ENCODE measurements at regions not wholly inside any gene's neighbourhood (a gene's known extent, or its start where the extent isn't known, plus 50 kb on each side); places are given as distances from the start of the nearest gene placed in this dataset.

DNA sequence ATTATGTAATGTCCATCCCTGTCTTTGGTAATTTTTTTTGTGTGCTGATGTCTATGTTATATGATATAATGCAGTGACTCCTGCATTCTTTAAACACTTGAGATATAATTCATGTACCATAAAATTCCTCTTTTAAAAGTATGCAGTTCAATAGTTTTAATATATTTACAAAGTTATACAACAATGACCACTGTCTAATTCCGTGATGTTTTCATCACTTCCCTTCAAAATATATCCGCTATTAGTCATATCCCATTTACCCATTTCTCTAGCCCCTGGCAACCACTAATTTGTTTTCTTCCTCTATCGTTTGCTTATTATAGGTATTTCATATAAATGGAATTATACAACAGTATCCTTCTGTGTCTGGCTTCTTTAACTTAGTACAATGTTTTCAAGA lies 64.9 kb upstream of the SUCLG2 start:
- H2AFZ ChIP-seq (ENCODE audit: low read length) = no peak overlapping the region
- TF ChIP-seq, protein P1, sequence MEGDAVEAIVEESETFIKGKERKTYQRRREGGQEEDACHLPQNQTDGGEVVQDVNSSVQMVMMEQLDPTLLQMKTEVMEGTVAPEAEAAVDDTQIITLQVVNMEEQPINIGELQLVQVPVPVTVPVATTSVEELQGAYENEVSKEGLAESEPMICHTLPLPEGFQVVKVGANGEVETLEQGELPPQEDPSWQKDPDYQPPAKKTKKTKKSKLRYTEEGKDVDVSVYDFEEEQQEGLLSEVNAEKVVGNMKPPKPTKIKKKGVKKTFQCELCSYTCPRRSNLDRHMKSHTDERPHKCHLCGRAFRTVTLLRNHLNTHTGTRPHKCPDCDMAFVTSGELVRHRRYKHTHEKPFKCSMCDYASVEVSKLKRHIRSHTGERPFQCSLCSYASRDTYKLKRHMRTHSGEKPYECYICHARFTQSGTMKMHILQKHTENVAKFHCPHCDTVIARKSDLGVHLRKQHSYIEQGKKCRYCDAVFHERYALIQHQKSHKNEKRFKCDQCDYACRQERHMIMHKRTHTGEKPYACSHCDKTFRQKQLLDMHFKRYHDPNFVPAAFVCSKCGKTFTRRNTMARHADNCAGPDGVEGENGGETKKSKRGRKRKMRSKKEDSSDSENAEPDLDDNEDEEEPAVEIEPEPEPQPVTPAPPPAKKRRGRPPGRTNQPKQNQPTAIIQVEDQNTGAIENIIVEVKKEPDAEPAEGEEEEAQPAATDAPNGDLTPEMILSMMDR (conservative IDR thresholded peaks at IDR 0.05; ENCODE audit: low read length) = no peak
- no peak for TF ChIP-seq EZH2phosphoT487 (IDR thresholded peaks at IDR 0.05; ENCODE audit: borderline replicate concordance)

DNA sequence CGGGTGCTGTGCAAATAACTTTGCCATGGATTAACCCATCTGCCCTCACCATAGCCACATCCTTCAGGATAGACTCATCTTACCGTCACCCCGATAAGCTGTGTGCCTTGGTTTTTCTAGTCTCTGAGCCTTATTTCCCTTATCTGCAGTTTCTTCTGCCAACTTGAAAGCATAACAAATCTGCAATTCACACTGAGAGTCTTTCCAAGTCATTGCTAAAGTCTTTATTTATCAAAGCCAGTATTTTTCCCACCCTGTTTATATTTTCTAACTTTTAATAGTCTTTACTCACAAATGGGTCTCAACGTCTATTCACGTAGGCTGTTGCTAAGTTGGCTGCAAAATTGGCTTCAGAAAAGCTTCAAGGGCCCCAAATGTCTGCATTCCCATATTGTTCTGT lies 61.6 kb upstream of the SUCLG2 start:
- H3K9me3 ChIP-seq (ENCODE audit: insufficient read depth, low read depth, low read length) = no peaks in the 10 kb centered on the region
- no peak overlapping the region for H3K4me2 ChIP-seq (ENCODE audit: low read depth, low read length, poor library complexity, severe bottlenecking)
- H3K4me3 ChIP-seq (ENCODE audit: low read length, poor library complexity, severe bottlenecking) = no peak overlapping the region
- H3K36me3 ChIP-seq (ENCODE audit: insufficient read depth, low read length) = no peaks in the 10 kb centered on the region
- no peaks in the 10 kb centered on the region for H3K79me2 ChIP-seq (ENCODE audit: insufficient read depth, low read length)
- H4K20me1 ChIP-seq (ENCODE audit: insufficient read depth, low read length, poor library complexity, severe bottlenecking) = no peaks in the 10 kb centered on the region
- H3K9ac ChIP-seq (ENCODE audit: low read depth, low read length, poor library complexity, severe bottlenecking) = no peak overlapping the region
- TF ChIP-seq EZH2phosphoT487 (IDR thresholded peaks at IDR 0.05; ENCODE audit: borderline replicate concordance) = no peak
- TF ChIP-seq, protein P1 (conservative IDR thresholded peaks at IDR 0.05; ENCODE audit: low read length) = no peak
- no peaks in the 10 kb centered on the region for H3K27me3 ChIP-seq (ENCODE audit: insufficient read depth, low read length, poor library complexity, severe bottlenecking)
- no peaks in the 10 kb centered on the region for H3K4me1 ChIP-seq (ENCODE audit: insufficient read depth, low read length, poor library complexity, severe bottlenecking)
- H3K9me2 ChIP-seq (replicated peaks; ENCODE audit: low read depth, low read length) = no peaks in the 10 kb centered on the region
- no peak overlapping the region for H2AFZ ChIP-seq (ENCODE audit: low read length)
- no peaks in the 10 kb centered on the region for H3F3A ChIP-seq (ENCODE audit: low read depth)

More for the DNA sequence above, 64.9 kb upstream of the SUCLG2 start:
- Histone ChIP-seq H4K20me1 (ENCODE audit: insufficient read depth, low read length, poor library complexity, severe bottlenecking) (no peaks in the 10 kb centered on the region), H3K27me3 (ENCODE audit: insufficient read depth, low read length, poor library complexity, severe bottlenecking) (no peaks in the 10 kb centered on the region), H3F3A (ENCODE audit: low read depth) (no peaks in the 10 kb centered on the region), H3K9me2 (replicated peaks; ENCODE audit: low read depth, low read length) (no peaks in the 10 kb centered on the region), H3K9ac (ENCODE audit: low read depth, low read length, poor library complexity, severe bottlenecking) (no peak overlapping the region), H3K4me1 (ENCODE audit: insufficient read depth, low read length, poor library complexity, severe bottlenecking) (no peaks in the 10 kb centered on the region), H3K4me2 (ENCODE audit: low read depth, low read length, poor library complexity, severe bottlenecking) (no peak overlapping the region), H3K9me3 (ENCODE audit: insufficient read depth, low read depth, low read length) (no peaks in the 10 kb centered on the region), H3K36me3 (ENCODE audit: insufficient read depth, low read length) (no peaks in the 10 kb centered on the region), H3K4me3 (ENCODE audit: low read length, poor library complexity, severe bottlenecking) (no peak overlapping the region), H3K79me2 (ENCODE audit: insufficient read depth, low read length) (no peaks in the 10 kb centered on the region)

DNA sequence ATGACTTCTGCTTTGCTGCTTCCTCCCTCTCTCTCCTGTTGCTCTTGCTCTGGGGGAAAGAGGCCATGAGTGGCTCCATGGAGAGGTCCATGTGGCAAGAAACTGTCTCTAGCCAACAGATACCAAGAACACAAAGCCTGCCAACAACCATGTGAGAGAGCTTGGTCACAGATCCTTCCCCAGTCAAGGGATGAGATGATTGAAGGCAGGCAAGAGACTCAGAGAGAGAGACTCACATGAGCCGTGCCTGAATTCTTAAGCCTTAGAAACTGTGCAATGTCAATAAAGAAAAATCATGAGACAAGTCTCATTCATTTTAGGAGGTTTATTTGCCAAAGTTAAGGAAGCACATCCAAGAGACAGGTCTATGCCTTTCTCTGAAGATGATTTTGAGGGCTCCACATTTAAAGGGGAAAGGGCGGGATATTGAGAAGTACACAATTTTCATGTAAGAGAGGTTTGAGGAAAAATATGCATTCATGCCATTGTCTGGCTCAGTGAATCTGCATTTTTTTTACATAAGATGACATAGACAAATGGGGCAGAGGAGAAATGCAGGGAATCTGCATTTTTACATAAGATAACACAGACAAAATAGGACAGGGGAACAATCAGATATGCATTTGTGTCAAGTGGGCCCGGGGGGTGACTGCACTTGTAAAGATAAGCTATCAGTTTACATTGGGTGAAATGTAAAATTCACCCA lies 59.5 kb upstream of the SUCLG2 start:
- H3K9ac ChIP-seq (ENCODE audit: low read depth, low read length, poor library complexity, severe bottlenecking) = no peak overlapping the region
- H3K27me3 ChIP-seq (ENCODE audit: insufficient read depth, low read length, poor library complexity, severe bottlenecking) = no peaks in the 10 kb centered on the region
- H2AFZ ChIP-seq (ENCODE audit: low read length) = no peak overlapping the region
- no peaks in the 10 kb centered on the region for H3K4me1 ChIP-seq (ENCODE audit: insufficient read depth, low read length, poor library complexity, severe bottlenecking)
- H3K36me3 ChIP-seq (ENCODE audit: insufficient read depth, low read length) = no peaks in the 10 kb centered on the region
- H3K79me2 ChIP-seq (ENCODE audit: insufficient read depth, low read length) = no peaks in the 10 kb centered on the region
- H3K9me3 ChIP-seq (ENCODE audit: insufficient read depth, low read depth, low read length) = no peaks in the 10 kb centered on the region
- no peaks in the 10 kb centered on the region for H4K20me1 ChIP-seq (ENCODE audit: insufficient read depth, low read length, poor library complexity, severe bottlenecking)
- H3K4me3 ChIP-seq (ENCODE audit: low read length, poor library complexity, severe bottlenecking) = no peak overlapping the region
- TF ChIP-seq EZH2phosphoT487 (IDR thresholded peaks at IDR 0.05; ENCODE audit: borderline replicate concordance) = no peak
- TF ChIP-seq, protein P1 (conservative IDR thresholded peaks at IDR 0.05; ENCODE audit: low read length) = no peak
- H3K9me2 ChIP-seq (replicated peaks; ENCODE audit: low read depth, low read length) = no peaks in the 10 kb centered on the region
- no peak overlapping the region for H3K4me2 ChIP-seq (ENCODE audit: low read depth, low read length, poor library complexity, severe bottlenecking)
- no peaks in the 10 kb centered on the region for H3F3A ChIP-seq (ENCODE audit: low read depth)
